NK-92 treated with Interleukin-12 subunit alpha and Interleukin-12 subunit beta, amount 100 ng/mL, for 24 hours (cell line): ENCODE measurements at regions not wholly inside any gene's neighbourhood (a gene's known extent, or its start where the extent isn't known, plus 50 kb on each side); places are given as distances from the start of the nearest gene placed in this dataset.

Source experiments
- DNase-seq: peaks from one replicate; lab custom pipeline; 2025; lab: John Stamatoyannopoulos, UW

DNA sequence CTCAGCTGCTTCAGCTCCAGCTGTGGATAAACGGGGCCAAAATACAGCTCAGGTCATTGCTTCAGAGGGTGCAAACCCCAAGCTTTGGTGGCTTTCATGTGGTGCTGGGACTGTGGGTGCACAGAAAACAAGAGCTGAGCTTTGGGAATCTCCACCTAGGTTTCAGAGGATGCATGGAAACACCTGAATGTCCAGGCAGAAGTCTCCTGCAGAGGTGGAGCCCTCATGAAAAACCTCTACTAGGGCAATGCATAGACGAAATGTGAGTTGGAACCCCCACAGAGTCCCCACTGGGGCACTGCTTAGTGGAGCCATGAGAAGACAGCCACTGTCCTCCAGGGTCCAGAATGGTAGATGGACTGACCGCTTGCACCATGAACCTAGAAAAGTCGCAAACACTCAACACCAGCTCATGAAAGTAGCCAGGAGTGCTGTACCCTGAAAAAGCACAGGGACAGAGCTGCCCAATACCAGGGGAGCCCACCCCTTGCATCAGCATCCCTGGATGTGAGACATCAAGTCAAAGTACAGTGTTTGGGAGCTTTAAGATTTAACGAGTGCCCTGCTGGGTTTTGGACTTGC, 147.9 kb upstream of the SOX11 start:
- DNase-seq: no peak

DNA sequence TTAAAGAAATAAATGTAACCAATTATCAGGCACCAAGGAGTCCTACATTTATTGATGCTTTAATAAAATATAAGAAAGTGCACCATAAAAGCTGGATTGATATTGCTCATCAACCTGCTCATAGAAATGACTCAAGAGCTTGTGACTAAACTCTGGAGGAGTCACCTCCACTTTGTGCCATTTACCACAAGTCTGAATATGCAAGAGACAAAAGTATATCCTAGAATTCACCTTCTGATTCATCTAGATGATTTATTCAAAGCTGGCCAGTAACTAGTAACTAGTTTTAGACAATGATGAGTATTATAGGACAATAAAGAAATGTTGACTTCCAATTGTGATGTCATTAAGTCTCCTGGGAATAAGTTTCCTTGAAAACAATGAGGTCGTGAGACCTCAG, 146.0 kb upstream of the SOX11 start:
- no peak for DNase-seq

DNA sequence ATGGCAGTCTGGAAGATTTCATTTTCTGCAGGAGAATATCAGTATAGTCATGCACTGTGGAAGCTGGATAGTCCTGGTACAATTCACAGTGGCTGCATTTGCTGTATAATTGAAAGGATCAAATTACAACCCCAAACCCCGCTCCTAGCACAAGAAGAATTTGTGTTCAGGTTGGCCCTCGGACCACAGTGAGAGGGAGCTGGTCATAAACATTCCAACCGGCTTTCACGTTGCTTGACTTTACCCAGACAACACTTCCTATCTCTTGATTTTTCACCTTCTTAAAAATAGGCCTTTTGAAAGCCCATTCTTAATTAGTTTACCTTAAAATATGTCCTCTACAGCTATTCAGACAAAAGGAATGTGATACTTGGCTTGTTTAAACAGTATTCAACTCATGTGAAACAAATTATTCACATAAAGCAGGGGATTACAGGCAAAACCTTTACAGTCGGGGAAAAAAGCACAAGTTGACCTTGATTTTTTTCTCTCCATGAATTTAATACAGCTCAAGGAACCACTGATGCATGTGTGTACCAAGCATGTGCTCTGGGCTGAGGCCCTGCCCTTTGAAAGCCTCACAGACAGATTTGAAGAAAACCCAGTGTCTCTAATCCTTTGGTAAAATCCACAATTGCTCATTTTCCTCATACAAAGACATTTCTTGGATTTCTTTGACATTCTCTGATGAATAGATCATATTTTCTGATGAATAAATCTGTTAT, 143.0 kb upstream of the SOX11 start:
- no peak for DNase-seq

DNA sequence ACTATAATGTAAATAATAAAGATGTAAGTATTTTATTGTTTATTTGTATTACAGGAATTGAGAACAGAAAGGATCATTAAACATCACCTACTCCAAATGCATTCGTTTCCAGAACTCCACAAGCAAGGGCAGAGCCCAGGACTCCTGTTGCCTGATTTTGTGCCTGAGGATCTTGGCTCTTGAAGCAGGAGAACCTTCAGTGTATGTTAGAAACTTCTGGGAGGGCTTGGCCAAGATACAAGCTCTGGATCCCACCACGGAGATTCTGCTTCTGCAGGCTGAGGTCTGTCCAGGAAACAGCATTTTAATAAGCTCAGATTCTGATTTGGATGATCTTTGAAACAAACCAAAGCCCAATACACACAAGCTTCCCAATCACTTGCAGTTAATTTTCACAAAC, 142.4 kb upstream of the SOX11 start:
- no peak for DNase-seq

DNA sequence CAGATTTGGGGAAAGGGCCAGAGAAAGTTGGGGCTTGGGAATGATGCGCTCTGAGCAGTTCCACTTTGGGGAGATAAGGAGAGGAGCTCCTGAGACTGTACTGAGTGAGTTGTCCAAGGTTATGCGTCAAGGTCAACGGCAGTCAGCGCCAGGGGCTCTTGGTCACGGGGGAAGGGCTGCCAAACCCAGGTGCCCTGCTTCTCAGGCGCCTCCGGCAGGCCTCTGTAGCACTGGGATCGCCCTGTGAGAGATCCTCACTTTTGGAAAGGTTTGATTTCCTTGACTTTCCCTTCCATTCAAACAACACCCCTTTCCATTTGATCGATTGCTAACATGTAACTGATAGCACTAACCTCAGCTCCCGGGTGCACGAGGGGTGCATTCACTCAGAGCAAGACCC, 136.5 kb upstream of the SOX11 start:
- no peak for DNase-seq

DNA sequence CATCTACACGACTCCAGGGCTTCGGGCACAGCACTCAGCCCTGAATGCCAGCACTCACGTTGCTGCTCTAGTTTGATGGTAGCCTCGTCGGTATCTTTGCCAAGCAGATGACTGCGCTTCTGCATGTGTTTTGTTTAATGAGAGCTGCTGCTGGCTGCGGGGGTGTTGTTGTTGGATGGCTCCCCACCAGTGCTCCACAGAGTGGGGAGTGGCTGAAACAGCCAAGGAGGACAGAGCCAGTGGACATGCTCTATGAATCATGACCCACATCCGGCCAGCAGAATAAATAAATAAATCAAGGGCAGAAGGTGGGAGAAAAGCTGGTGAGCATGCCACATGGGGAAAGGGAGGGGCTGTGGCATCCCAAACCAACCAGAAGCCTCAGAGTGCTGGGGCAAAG, 131.2 kb upstream of the SOX11 start:
- no peak for DNase-seq

DNA sequence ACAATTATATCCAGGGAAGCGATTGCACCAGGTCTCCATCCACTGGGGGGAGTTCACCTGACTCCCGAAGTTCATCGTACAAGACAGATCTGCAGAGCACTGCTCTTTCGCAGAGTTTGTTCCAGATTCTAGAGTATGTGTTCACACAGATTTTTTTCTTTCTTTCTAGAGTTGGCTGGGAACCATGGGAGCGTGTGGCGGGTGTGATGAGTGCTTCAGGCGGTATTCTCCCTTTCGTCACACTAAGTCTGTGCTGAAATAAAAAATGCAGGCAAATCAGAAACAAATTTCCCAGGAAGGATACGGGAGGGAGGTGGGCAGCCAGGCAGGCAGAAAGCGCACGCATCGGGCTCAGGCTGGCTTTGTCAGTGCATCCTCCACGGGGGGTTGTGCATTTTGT, 129.8 kb upstream of the SOX11 start:
- no peak for DNase-seq

DNA sequence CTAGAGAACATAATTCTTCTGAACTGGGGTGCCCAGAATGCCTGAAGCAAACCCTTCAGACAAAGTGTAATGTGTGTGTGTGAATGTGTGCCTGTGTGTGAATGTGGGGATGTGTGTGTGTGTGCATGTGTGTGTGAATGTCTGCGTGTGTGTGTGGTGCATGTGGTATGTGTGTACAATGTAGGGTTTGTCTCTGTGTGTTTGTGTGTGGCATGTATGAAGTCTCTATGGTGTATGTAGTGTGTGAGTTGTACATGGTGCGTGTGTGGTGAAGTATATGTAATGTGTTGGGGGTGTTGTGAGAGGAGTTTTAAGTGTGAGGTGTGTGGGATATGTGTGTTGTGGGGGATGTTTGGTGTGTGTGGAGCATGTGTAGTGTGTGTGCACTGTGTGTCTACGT, 129.3 kb upstream of the SOX11 start:
- no peak for DNase-seq

DNA sequence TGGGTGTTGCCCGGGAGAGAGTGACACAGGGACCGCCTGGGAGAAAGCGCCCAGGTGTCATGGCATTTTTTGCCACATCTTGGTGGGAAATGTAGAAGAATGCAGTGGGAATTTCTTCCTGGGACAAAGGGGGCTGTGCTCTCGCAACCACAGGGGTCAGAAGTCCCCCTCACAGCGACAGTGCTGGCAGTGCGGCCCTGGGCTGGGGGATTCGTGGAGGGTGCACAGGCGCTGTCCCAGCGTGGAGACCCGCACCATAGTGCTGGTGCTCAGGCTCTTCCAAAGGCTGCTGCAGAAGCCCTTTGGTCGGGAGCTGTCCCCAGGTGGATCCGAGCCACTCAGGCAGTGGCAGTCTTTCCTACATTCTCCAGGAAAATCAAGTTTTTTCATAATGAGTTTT, 128.8 kb upstream of the SOX11 start:
- no peak for DNase-seq

DNA sequence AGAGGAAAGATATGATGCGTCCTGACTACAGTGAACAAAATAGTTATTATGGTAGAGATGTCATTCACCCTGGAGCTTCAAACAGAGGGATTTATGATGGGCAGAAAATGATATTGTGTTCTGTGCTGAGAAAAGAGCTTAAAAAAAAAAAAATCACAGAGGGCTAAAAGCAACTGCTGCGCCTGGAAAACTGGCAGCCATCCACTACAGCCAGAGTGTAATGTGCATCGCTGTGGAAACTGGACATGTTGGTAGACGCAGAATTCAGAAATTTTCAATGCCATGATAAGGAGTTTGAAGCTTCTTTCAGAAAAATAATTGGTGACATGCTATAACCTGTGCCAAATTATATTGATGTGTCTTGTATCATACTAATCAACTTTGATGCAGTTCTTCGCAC, 122.9 kb upstream of the SOX11 start:
- DNase-seq: no peak

DNA sequence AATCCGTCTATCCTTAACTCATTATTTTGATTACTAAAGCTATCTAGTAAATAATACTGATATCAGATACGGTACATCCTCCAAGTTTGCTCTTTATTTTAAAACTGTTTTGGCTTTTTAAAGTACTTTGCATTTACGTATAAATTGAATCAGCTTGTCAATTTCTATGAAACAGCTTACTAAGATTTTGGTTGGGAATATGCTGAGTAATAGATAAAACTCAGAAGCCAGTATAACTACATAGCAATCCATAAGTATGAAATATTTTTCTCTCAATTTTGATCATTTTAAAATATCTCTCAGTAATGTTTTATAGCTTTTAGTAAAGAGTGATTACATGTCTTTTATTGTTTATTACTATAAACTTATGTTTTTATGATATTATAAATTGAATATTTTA, 116.2 kb upstream of the SOX11 start:
- no peak for DNase-seq

DNA sequence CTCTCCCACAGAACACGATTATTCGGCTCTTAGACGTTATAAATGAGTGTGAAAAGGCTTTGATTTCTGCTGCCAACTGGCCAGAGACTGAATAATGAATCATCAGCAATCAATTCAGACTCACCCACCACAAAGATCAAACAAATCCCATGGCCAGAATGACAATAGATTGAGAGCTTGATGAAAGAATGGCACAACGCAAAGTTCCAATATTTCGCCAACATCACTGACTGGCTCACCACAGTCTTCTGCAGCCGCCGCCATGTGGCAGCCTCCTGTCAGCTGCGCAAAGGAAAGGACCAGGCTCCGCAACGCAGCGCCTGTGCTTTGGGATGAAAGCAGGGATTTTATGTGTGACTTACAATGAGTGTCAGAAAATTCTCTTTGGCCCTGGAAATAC, 104.4 kb upstream of the SOX11 start:
- DNase-seq: no peak

DNA sequence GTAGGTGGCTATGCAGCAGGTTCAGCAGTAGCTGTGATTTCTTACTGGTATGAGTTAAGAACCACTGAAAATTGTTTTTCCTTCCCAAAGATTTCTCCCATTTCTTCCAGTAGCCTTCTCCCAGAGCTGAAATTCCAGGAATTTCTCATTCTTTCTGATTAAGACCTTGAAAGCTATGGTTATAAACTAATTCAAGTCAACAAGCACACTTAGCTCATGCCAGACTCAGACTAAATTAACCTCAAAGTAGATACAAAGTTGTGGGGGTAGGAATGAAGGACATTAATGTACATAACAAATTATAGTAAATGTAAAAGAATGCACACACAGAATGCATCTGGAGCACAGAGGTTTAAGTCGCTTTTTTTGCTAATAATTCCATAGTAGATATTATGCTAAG, 103.6 kb upstream of the SOX11 start:
- DNase-seq: no peak

DNA sequence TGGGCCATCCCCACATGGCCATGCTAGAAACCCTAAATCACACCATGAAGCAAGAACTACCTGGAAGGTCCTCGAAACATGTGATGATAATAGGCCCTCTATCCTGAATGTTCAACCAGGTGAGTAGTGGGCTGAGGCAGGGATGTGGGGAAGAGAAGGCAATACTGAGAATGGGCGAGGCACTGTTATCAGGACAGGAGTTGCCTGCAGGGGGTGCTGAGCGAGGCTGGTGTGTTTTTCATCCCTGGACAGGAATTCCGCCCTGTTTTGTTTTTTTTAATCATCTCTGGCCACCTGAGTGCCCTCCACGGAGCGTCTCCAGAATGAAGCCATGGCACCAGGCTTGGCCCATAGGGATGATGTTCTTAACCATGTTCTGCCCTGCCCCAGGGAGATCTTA, 103.0 kb upstream of the SOX11 start:
- no peak for DNase-seq

DNA sequence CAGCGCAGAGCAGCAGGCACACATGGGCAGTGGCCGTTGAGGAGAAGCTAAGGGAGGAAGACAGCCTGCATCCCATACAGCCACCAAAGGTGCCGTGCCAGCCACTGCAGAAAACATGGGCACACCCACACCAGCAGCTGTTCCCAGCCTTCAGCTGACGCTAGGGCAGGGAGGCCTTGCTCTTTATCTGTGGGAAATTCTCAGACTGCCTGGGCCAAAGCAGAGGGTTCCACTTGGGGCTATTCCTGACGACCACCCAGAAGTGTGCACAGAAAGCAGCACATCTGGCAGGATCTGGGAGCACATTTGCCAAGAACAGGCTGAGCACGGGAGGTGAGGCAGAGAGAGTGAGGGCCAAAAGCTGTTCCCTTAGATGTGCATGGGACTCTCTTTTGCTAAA, 101.3 kb upstream of the SOX11 start:
- no peak for DNase-seq

DNA sequence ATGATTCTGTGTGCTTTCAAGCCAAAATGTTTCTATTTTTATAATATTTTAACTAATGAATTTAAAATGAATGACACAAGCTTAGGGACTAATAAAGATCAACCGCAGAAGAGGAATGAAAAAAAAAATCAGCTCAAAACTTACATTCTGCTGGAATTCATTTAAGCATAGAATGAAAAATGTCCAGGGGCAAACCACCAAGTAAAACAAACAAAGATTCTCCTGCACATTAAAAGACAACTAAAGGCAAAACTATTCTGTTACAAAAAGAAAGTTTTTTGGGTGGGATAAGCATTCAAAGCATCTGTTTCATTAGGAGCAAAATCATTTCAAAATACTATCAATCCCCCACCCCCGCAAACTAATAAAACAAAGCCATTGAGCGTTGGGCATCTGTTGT, 99.3 kb upstream of the SOX11 start:
- DNase-seq: no peak

DNA sequence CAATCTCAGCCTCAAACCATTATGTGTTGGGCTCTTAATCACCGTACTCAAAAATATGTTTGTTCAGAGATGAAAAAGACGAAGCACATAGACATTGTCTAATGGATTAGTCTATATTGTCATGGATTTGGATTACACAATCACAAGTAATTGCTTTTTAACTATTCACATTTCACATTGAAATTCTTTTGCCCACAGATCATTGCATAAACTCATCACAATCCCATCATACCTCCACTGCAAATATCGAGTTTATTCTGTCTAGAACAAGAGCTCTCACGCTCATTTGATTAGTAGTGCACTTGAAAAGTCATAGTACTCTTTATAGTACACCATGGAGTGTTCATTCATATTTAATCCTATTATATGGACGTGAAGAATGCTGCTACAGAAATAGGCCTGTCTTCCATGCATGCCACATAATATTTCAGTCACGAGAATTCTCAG, 97.9 kb upstream of the SOX11 start:
- DNase-seq: no peak

DNA sequence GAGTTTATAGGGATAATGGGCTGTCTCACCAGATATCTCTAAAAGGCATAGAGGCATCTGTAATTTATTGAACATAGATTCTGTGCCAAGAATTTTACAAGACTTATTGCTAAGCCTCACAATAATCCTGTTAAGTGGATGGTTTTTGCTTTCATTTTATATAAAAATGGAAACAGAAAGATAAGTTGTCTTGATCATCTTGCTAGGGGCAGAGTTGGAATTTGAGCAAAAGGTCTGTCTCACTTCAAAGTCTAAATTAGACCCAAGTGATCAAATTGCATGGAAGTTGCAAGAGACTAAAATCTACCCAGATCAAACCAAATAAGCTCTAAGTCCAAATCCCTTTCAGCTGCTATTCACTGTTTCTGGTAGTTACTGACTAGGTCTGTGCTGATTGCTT, 95.3 kb upstream of the SOX11 start:
- DNase-seq: no peak

DNA sequence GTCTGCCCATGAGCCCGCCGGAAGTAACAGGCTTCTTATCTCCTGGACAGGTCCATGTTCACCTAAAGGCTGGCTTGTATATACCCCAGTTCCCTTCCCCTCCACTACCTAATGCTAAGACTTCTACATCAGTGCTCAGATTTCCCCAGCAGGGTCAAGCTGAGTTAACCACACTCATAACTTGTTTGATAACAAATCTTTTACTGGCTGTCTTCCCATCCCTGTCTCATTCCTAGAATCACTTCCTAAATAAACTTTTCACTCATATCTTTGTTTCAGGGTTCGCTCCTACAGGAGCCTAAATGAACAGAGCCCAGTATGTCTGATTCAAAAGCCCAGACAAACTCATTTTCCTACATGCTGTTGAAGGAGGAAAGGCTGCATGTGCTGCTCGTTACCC, 94.0 kb upstream of the SOX11 start:
- DNase-seq: no peak

DNA sequence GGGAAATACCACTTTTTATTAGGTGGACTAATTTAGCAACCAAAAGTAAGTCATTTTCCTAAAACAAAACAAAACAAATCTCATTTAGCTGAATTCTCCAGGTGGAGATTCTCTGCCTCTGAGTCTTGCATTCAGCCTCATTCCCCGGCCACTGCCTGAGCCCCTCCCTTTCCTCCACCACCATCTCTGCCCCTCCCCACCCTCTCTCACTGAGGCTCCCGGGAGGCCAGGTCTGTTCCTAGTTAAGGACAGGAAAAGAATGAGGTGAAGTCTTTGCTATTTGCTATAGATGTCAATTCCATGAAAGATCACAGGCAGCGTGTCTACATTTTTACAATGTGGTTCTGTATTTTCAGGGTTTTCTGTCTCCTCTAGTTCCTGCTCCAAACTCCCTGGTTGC, 83.0 kb upstream of the SOX11 start:
- DNase-seq: no peak

DNA sequence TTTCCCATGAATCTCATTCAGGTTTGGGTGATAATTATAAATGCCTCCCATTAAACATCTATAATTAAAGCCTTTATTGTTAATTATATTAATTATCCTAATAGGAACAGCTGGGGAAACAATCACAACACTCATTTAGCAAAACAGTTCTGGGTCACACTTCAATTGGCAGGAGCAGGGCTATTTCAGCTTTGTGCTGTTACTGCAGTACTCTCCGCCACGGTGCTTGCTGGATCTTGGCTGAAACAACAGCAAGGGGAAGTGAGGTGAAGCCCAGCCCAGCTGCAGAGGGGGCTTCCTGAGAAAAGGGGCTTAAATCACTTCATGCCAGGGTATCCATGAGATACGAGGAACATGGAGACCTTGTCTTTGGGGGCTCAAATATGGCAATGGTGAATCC, 79.5 kb upstream of the SOX11 start:
- DNase-seq: no peak

DNA sequence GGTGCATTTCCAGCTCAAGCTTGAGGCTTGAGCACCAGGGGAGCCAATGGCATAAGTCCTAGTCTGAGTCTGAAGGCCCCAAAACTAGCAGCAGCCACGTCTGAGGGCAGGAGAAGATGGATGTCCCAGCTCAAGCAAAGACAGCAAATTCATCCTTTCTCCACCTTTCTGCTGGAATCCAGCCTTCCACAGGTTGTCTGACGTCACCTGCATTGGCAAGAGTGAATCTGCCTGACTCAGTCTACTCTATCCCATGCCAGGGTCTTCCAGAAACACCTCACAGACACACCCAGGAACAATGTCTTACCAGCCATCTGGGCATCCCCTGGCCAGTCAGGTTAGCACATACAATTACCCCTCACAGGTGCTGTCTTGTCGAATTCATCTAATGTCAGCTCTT, 76.2 kb upstream of the SOX11 start:
- DNase-seq: no peak

DNA sequence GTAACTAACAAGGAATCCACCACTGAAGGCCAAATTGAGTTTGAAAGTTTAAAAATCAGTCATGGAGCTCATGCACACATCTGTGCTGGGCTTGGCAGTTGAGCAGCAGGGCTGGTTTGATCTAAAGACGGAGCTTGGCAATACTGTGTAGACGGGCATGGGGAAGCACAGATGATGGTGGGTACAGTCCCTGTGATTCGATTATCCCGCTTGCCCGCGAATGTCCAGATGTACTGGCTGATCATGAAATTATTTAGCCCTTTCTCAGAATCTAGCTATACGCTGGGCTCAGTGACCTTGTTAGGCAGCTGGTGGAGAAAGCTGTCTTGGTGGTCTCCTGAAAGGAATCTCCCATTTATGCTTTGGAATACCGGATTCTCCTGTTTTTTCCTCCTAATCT, 74.8 kb upstream of the SOX11 start:
- no peak for DNase-seq

DNA sequence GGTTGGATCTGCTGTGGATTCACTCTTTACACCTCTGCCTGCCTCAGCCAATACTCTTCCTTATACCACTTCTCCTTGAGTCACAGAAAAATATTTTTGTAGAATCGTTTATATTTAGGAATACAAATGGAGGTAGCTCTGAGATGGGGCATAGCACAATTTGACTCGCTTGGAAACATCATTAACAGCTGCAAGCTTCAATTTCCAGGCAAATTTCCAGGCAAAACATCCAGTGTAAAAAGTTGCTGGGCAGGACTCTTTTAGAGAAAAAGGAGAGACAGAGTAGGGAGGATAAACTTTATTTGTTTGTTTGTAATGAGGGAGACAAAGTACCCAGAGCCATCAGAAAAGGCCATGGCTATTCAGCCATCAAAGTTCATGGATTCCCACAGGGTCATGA, 74.4 kb upstream of the SOX11 start:
- no peak for DNase-seq
